ENCODE measurements at regions not wholly inside any gene's neighbourhood (a gene's known extent, or its start where the extent isn't known, plus 50 kb on each side); places are given as distances from the start of the nearest gene placed in this dataset.

DNA sequence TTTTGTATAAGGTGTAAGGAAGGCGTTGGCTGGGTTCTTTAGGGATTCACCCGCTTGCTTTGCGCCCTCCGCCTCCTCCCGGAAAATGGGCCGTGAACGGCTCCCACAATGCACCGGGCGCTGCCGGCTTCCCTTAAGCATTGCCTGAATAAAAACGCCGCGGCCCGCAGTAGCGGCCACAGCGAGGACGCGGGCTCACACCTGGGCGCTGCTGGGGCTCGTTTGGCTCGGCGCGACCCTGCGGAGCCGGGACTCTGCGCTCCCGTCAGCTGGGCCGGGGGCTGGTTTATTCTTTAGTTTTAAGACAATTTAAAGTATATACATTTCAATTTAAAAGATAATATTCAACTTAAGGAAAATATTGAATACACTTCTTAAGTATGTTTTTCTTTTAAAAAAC, 343.5 kb upstream of the RGMA start:
- no peak overlapping the region for H3K4me3 ChIP-seq (ENCODE audit: low read depth, low read length)
- no peak for DNase-seq (ENCODE audit: low read depth)
- TF ChIP-seq, protein P1, sequence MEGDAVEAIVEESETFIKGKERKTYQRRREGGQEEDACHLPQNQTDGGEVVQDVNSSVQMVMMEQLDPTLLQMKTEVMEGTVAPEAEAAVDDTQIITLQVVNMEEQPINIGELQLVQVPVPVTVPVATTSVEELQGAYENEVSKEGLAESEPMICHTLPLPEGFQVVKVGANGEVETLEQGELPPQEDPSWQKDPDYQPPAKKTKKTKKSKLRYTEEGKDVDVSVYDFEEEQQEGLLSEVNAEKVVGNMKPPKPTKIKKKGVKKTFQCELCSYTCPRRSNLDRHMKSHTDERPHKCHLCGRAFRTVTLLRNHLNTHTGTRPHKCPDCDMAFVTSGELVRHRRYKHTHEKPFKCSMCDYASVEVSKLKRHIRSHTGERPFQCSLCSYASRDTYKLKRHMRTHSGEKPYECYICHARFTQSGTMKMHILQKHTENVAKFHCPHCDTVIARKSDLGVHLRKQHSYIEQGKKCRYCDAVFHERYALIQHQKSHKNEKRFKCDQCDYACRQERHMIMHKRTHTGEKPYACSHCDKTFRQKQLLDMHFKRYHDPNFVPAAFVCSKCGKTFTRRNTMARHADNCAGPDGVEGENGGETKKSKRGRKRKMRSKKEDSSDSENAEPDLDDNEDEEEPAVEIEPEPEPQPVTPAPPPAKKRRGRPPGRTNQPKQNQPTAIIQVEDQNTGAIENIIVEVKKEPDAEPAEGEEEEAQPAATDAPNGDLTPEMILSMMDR (conservative IDR thresholded peaks at IDR 0.05; ENCODE audit: low read depth, low read length), result no peak

DNA sequence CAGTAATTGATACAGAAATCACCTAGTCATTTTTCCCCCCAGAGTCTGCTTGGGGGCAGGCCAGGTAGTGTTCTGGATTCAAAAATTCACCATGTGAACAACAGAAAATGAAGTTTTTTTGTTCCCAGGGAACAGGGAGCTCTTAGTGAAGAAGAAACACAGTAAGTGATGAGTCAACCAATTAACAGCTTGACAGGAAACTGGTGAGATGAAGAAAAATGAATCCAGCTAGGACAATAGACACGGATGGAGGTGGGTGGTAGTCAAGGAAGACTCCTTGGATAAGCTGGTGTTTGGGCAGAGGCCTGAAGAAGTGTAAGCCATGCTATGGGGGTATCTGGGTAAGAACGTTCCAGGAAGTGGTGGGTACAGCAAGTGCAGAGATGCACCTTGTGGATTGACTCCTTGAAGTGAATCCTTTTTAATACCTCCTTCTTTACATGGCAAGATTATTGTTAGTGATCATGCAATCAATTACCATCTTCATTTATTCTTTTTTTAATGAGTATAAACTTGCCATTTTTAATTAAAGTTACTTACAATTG, 339.9 kb upstream of the RGMA start:
- H3K4me3 ChIP-seq (ENCODE audit: low read depth, low read length), result no peak overlapping the region
- no peak for DNase-seq (ENCODE audit: low read depth)
- TF ChIP-seq, protein P1 (conservative IDR thresholded peaks at IDR 0.05; ENCODE audit: low read depth, low read length), result no peak

DNA sequence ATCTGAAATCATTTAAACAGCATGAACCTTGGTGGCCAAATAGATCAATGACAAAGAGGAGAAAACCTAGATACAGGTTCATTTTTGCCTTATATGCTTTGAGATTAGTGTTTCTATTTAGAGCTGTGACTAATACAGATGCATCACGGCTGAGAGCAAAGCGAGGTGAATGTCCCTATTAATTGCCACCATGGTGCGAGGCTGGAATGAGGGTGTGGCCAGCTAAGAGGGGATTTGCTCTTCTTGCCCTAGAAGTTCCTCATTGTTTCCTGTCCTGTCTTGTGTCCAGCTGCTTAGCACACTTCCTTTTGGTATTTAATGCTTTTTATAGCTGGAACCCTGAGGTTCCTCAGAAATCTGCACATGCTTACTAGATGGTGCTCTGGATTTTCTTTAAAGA, 339.1 kb upstream of the RGMA start:
- H3K4me3 ChIP-seq (ENCODE audit: low read depth, low read length), result no peak overlapping the region
- DNase-seq (ENCODE audit: low read depth), result no peak
- TF ChIP-seq, protein P1 (conservative IDR thresholded peaks at IDR 0.05; ENCODE audit: low read depth, low read length), result no peak

DNA sequence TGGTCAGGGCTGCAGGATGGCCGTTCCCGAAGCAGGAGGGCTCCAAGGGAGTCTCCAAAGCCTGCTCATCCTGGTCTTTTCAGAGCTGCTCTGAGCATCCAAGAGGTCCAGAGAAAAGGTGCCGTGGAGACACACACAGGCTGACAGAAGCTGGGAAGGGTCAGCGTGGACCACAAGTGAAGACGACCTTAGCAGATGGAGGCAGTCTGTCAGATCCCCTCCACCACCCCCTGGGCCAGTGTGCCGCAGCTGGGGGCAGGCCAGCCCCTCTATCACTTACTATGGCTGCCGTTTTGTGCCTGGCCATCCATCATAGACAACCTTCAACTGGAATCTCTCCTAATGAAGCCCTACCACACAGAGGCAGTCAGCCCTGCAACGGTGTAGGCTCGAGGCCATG, 335.1 kb upstream of the RGMA start:
- H3K4me3 ChIP-seq (ENCODE audit: low read depth, low read length), result no peak overlapping the region
- TF ChIP-seq, protein P1 (conservative IDR thresholded peaks at IDR 0.05; ENCODE audit: low read depth, low read length), result no peak
- DNase-seq (ENCODE audit: low read depth), result no peak

DNA sequence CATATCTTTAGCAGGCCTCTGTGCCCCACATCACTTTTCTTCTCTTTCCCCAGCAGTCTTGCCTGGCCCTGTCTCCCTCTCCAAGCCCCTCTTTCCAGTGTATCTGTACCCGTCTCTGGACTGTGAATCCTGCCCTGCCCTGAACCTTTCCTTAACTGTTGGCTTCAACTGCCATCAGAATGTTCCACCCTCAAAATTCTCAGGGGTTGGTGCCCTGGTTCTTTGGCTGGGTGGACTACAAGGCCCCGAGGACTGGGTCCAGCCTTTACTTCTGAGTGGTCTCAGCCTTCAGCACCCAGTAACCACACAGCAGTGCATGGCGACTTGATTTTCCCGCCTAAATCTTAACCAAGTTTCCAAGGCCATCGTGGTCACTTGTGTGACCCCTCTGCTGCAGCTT, 333.5 kb upstream of the RGMA start:
- DNase-seq (ENCODE audit: low read depth), result no peak
- no peak overlapping the region for H3K4me3 ChIP-seq (ENCODE audit: low read depth, low read length)
- TF ChIP-seq, protein P1 (conservative IDR thresholded peaks at IDR 0.05; ENCODE audit: low read depth, low read length), result no peak

DNA sequence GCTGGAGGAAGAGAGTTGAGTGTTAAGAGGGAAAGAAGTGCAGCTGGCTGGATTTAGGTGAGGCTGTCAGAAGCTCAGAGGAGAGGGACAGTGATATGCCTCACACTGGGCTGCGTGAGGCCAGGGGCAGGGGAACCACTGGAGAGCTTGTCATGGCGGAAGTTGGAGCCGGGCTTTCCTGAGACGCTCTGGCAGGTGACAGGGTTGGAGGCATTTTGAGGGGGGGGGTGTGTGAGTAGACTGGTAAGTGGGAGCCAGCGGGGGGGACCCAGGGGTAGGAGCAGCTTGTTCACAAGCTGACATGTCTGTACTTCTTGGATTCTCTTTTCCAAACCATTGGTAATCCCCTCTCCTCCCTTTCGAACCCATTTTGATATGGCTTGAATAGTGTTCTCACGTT, 331.5 kb upstream of the RGMA start:
- H3K4me3 ChIP-seq (ENCODE audit: low read depth, low read length), result no peak overlapping the region
- no peak for DNase-seq (ENCODE audit: low read depth)
- TF ChIP-seq, protein P1 (conservative IDR thresholded peaks at IDR 0.05; ENCODE audit: low read depth, low read length), result no peak

DNA sequence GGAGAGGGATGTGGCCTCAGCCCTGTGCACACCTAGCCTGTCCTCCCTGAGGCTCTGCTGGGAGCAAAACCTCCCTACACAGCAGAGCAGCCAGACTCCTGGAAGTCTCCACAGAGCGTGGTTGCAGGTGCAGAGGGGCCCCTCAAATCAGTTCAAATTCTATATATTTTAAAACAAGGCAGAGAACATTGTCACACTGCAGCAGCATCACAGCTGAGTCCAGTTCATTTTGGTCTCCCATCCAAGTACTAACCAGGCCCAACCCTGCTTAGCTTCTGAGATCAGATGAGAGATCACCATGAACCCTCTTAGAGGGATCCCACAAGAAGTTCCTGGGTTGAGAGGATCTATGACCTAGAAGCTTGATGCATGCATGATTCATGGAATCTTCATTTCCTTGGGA, 331.0 kb upstream of the RGMA start:
- H3K4me3 ChIP-seq (ENCODE audit: low read depth, low read length), result no peak overlapping the region
- no peak for DNase-seq (ENCODE audit: low read depth)
- TF ChIP-seq, protein P1 (conservative IDR thresholded peaks at IDR 0.05; ENCODE audit: low read depth, low read length), result no peak

Data from choroid plexus epithelial cell (primary cell).